HG02571 (cell line): ENCODE measurements at regions not wholly inside any gene's neighbourhood (a gene's known extent, or its start where the extent isn't known, plus 50 kb on each side); places are given as distances from the start of the nearest gene placed in this dataset.

Experiments
- ATAC-seq: cut with Tn5 transposase; IDR thresholded peaks from one replicate; pipeline ENCODE4 v1.9.1; 2021; ENCODE audit warnings: mild to moderate bottlenecking, moderate library complexity; ENCODE audit not compliant: unreplicated experiment

GRCh38 chr18:79608999-79609461 is 70.6 kb upstream of the CTDP1 start:
- no peak for ATAC-seq

- no peak for ATAC-seq
Observed at GRCh38 chr18:79609841-79610281, 69.7 kb upstream of the CTDP1 start.

GRCh38 chr18:79610461-79611039 is 69.1 kb upstream of the CTDP1 start:
- no peak for ATAC-seq

GRCh38 chr18:79611040-79611681 is 68.4 kb upstream of the CTDP1 start:
- no peak for ATAC-seq

- ATAC-seq = no peak
Observed at GRCh38 chr18:79612291-79613108, 67.1 kb upstream of the CTDP1 start.

- ATAC-seq = no peak
Observed at GRCh38 chr18:79613186-79613931, 66.2 kb upstream of the CTDP1 start.

- ATAC-seq = no peak
Observed at GRCh38 chr18:79614211-79614955, 65.2 kb upstream of the CTDP1 start.

GRCh38 chr18:79615091-79615490 is 64.5 kb upstream of the CTDP1 start:
- no peak for ATAC-seq

- no peak for ATAC-seq
Observed at GRCh38 chr18:79615586-79615985, 64.0 kb upstream of the CTDP1 start.

- no peak for ATAC-seq
Observed at GRCh38 chr18:79616651-79617510, 62.7 kb upstream of the CTDP1 start.

- ATAC-seq = no peak
Observed at GRCh38 chr18:79617511-79618500, 61.8 kb upstream of the CTDP1 start.

- ATAC-seq = no peak
Observed at GRCh38 chr18:79620576-79621165, 58.9 kb upstream of the CTDP1 start.

GRCh38 chr18:79621501-79621900 is 58.1 kb upstream of the CTDP1 start:
- no peak for ATAC-seq

GRCh38 chr18:79622004-79622403 is 57.6 kb upstream of the CTDP1 start:
- no peak for ATAC-seq

GRCh38 chr18:79624356-79625170 is 55.0 kb upstream of the CTDP1 start:
- no peak for ATAC-seq

- peak; percentile 78 for ATAC-seq
Observed at GRCh38 chr18:79625195-79625923, 54.2 kb upstream of the CTDP1 start.
